H1 (cell line): ENCODE measurements at regions not wholly inside any gene's neighbourhood (a gene's known extent, or its start where the extent isn't known, plus 50 kb on each side); places are given as distances from the start of the nearest gene placed in this dataset.

Experiments used
- CTCF ChIA-PET: fragments of 300-600 bp; sonication (Branson Sonifier 250); formaldehyde crosslinking; loops from one replicate; lab custom pipeline; 2021; ENCODE audit not compliant: partially characterized antibody; lab: Charles Lee
- POLR2A ChIA-PET: fragments of 300-600 bp; sonication (Branson Sonifier 250); formaldehyde crosslinking; loops from one replicate; lab custom pipeline; 2021; ENCODE audit warnings: inconsistent platforms; ENCODE audit not compliant: partially characterized antibody; lab: Charles Lee
- DNase-seq, 2 experiments: peaks; one replicate each; pipeline versions ENCODE4 v3.0.0 to v3.0.0-alpha.2; 2010 to 2022; ENCODE audit warnings: low spot score in 2 of 2, low read depth in 1 of 2, mixed read lengths in 1 of 2
- FAIRE-seq: peaks from 2 replicates; lab custom pipeline; 2011; peaks lifted over from hg19 to GRCh38; lab: Jason Lieb, UNC
- H2AFZ ChIP-seq: 2 replicates; pipeline ENCODE4 v1.8.1; 2012; ENCODE audit warnings: low read length, inconsistent platforms
- H2AK5ac ChIP-seq: 2 replicates; pipeline ENCODE4 v1.6.1; 2013; ENCODE audit warnings: low read depth, low read length
- H2BK120ac ChIP-seq: replicated peaks from 2 replicates; pipeline ENCODE3; 2013; ENCODE audit warnings: low read depth, low read length, inconsistent platforms
- H2BK12ac ChIP-seq: 2 replicates; pipeline ENCODE4 v1.6.1; 2013; ENCODE audit warnings: low read depth, low read length
- H2BK15ac ChIP-seq: 2 replicates; pipeline ENCODE4 v1.6.1; 2013; ENCODE audit warnings: low read length
- H2BK20ac ChIP-seq: 2 replicates; pipeline ENCODE4 v1.6.1; 2013; ENCODE audit warnings: low read length
- H2BK5ac ChIP-seq: 2 replicates; pipeline ENCODE4 v1.6.1; 2013; ENCODE audit warnings: low read depth, low read length
- H3K14ac ChIP-seq: 2 replicates; pipeline ENCODE4 v1.6.1; 2013; ENCODE audit warnings: inconsistent platforms; ENCODE audit not compliant: insufficient read length
- H3K18ac ChIP-seq: 2 replicates; pipeline ENCODE4 v1.6.1; 2013; ENCODE audit warnings: low read length; ENCODE audit errors: extremely low read depth
- H3K23ac ChIP-seq: 2 replicates; pipeline ENCODE4 v1.6.1; 2013; ENCODE audit warnings: inconsistent platforms; ENCODE audit not compliant: insufficient read length
- H3K23me2 ChIP-seq: 2 replicates; pipeline ENCODE4 v1.6.1; 2013; ENCODE audit warnings: low read depth, low read length
- H3K27ac ChIP-seq: 2 replicates; pipeline ENCODE4 v1.6.1; 2011; ENCODE audit warnings: low read depth, low read length, inconsistent platforms
- H3K27me3 ChIP-seq, 4 experiments: replicated peaks in 1 of 4; 1 replicate in 1 of 4; 2 replicates in 3 of 4; pipeline versions ENCODE4 v1.6.1 to v1.8.1; 2011 to 2013; ENCODE audit warnings: low read length in 3 of 4, mild to moderate bottlenecking in 3 of 4, inconsistent platforms in 2 of 4, mixed read lengths in 2 of 4, moderate library complexity in 1 of 4; ENCODE audit not compliant: control insufficient read depth in 3 of 4, insufficient read depth in 3 of 4; ENCODE audit errors: extremely low read depth in 1 of 4
- H3K36me3 ChIP-seq, 4 experiments: 2 replicates each; pipeline versions ENCODE4 v1.6.1 to v1.8.1; 2011 to 2013; ENCODE audit warnings: mild to moderate bottlenecking in 4 of 4, low read length in 3 of 4, moderate library complexity in 2 of 4, control low read depth in 1 of 4, inconsistent platforms in 1 of 4; ENCODE audit not compliant: insufficient read depth in 4 of 4, control insufficient read depth in 2 of 4
- H3K4ac ChIP-seq: replicated peaks from 2 replicates; pipeline ENCODE3; 2013; ENCODE audit warnings: low read length, low read depth, mixed read lengths, inconsistent platforms; ENCODE audit not compliant: insufficient read length
- H3K4me1 ChIP-seq, 4 experiments: replicated peaks in 1 of 4; 1 replicate in 1 of 4; 2 replicates in 3 of 4; pipeline versions ENCODE4 v1.6.1 to v1.8.1; 2011 to 2013; ENCODE audit warnings: low read length in 3 of 4, inconsistent platforms in 2 of 4, mixed read lengths in 1 of 4; ENCODE audit not compliant: insufficient read depth in 4 of 4, control insufficient read depth in 3 of 4
- H3K4me2 ChIP-seq, 2 experiments: 2 replicates each; pipeline versions ENCODE4 v1.6.1 to v1.8.1; 2011 to 2013; ENCODE audit warnings: low read depth in 2 of 2, low read length in 2 of 2, control low read depth in 1 of 2, inconsistent platforms in 1 of 2, mild to moderate bottlenecking in 1 of 2; ENCODE audit not compliant: insufficient read depth in 1 of 2
- H3K4me3 ChIP-seq, 4 experiments: fragments of 200-600, 300-600 bp in 1 of 4; sonication (generic), shearing (Covaris generic), sonication (Bioruptor Twin) in 1 of 4; 2 replicates each; pipeline versions ENCODE4 v1.5.1 to v1.8.1; 2011 to 2016; ENCODE audit warnings: low read length in 4 of 4, low read depth in 3 of 4, control low read depth in 2 of 4, inconsistent platforms in 2 of 4, mild to moderate bottlenecking in 2 of 4, mixed read lengths in 1 of 4, moderate library complexity in 1 of 4; ENCODE audit not compliant: insufficient read depth in 2 of 4; ENCODE audit errors: extremely low read depth in 1 of 4
- H3K56ac ChIP-seq: replicated peaks from 2 replicates; pipeline ENCODE3; 2013; ENCODE audit warnings: low read depth, mild to moderate bottlenecking, mixed read lengths, low read length, inconsistent platforms; ENCODE audit not compliant: insufficient read length
- H3K79me1 ChIP-seq: 2 replicates; pipeline ENCODE4 v1.6.1; 2013; ENCODE audit warnings: low read depth, low read length, control low read depth
- H3K79me2 ChIP-seq, 2 experiments: 2 replicates each; pipeline versions ENCODE4 v1.6.1 to v1.8.1; 2012 to 2013; ENCODE audit warnings: low read length in 2 of 2, mild to moderate bottlenecking in 2 of 2, inconsistent platforms in 1 of 2; ENCODE audit not compliant: insufficient read depth in 2 of 2, control insufficient read depth in 1 of 2
- H3K9ac ChIP-seq, 4 experiments: replicated peaks in 1 of 4; 1 replicate in 1 of 4; 2 replicates in 3 of 4; pipeline versions ENCODE4 v1.6.1 to v1.8.1; 2011 to 2013; ENCODE audit warnings: low read depth in 3 of 4, low read length in 3 of 4, control low read depth in 2 of 4, mild to moderate bottlenecking in 2 of 4, moderate library complexity in 2 of 4, inconsistent platforms in 1 of 4; ENCODE audit errors: extremely low read depth in 1 of 4
- H3K9me3 ChIP-seq, 2 experiments: 2 replicates each; pipeline versions ENCODE4 v1.6.1 to v1.8.1; 2012 to 2013; ENCODE audit warnings: mild to moderate bottlenecking in 2 of 2, moderate library complexity in 2 of 2, control low read depth in 1 of 2, inconsistent platforms in 1 of 2, low read depth in 1 of 2, low read length in 1 of 2, mixed read lengths in 1 of 2; ENCODE audit not compliant: insufficient read depth in 2 of 2
- H4K20me1 ChIP-seq, 2 experiments: replicated peaks in 1 of 2; 2 replicates each; pipeline versions ENCODE3 to v1.8.1; 2011 to 2013; ENCODE audit warnings: inconsistent platforms in 2 of 2, low read length in 2 of 2, mild to moderate bottlenecking in 1 of 2; ENCODE audit not compliant: insufficient read depth in 2 of 2, control insufficient read depth in 1 of 2
- H4K5ac ChIP-seq: 2 replicates; pipeline ENCODE4 v1.6.1; 2013; ENCODE audit warnings: low read length, low read depth, mixed read lengths, inconsistent platforms; ENCODE audit not compliant: insufficient read length
- H4K8ac ChIP-seq: 2 replicates; pipeline ENCODE4 v1.8.0; 2013; ENCODE audit warnings: mild to moderate bottlenecking, moderate library complexity, low read length, inconsistent platforms; ENCODE audit not compliant: insufficient read depth; ENCODE audit errors: extremely low read depth
- H4K91ac ChIP-seq: replicated peaks from 2 replicates; pipeline ENCODE3; 2013; ENCODE audit warnings: low read length, mixed read lengths, inconsistent platforms; ENCODE audit not compliant: insufficient read length
- ASH2L ChIP-seq: fragments of 200-600, 300-600 bp; sonication (generic); IDR thresholded peaks from one replicate; pipeline ENCODE4 v1.7.1; 2017; ENCODE audit warnings: low read length
- BRCA1 ChIP-seq: IDR thresholded peaks from 2 replicates; pipeline ENCODE4 v1.6.1; 2012; ENCODE audit warnings: low read depth, low read length, improper control_type of control experiment
- CBX8 ChIP-seq: fragments of 300-800, 300-1000 bp; sonication (generic); IDR thresholded peaks from 2 replicates; pipeline ENCODE4 v1.7.1; 2016; ENCODE audit warnings: low read depth, low read length, borderline replicate concordance
- EGR1 ChIP-seq: IDR thresholded peaks from 2 replicates; pipeline ENCODE4 v1.6.1; 2011; ENCODE audit warnings: low read depth, low read length, borderline replicate concordance
- GABPA ChIP-seq: IDR thresholded peaks from 2 replicates; pipeline ENCODE4 v1.6.1; 2011; ENCODE audit warnings: mild to moderate bottlenecking, low read length, moderate library complexity, borderline replicate concordance; ENCODE audit not compliant: insufficient read depth
- KDM1A ChIP-seq: fragments of 200-600, 300-600 bp; sonication (generic); IDR thresholded peaks from 2 replicates; pipeline ENCODE4 v1.7.1; 2016; ENCODE audit warnings: mild to moderate bottlenecking, low read length, borderline replicate concordance
- KDM4A ChIP-seq: IDR thresholded peaks from one replicate; pipeline ENCODE4 v1.7.1; 2012; ENCODE audit warnings: low read depth, mild to moderate bottlenecking, moderate library complexity, low read length, inconsistent platforms; ENCODE audit not compliant: severe bottlenecking
- RAD21 ChIP-seq, 2 experiments: IDR thresholded peaks in 1 of 2; conservative IDR thresholded peaks in 1 of 2; 2 replicates each; pipeline ENCODE4 v1.6.1; 2011; ENCODE audit warnings: low read depth in 2 of 2, low read length in 2 of 2, improper control_type of control experiment in 1 of 2, inconsistent platforms in 1 of 2, mild to moderate bottlenecking in 1 of 2, moderate library complexity in 1 of 2
- SRF ChIP-seq: IDR thresholded peaks from 2 replicates; pipeline ENCODE4 v1.6.1; 2011; ENCODE audit warnings: mild to moderate bottlenecking, low read depth, low read length, moderate library complexity
- SUZ12 ChIP-seq: fragments of 200-600 bp; sonication (generic); IDR thresholded peaks from 2 replicates; pipeline ENCODE4 v1.6.1; 2012; ENCODE audit warnings: mild to moderate bottlenecking, inconsistent platforms, low read length, moderate library complexity, mixed read lengths
- TCF12 ChIP-seq: IDR thresholded peaks from 2 replicates; pipeline ENCODE4 v1.6.1; 2011; ENCODE audit warnings: low read depth, mild to moderate bottlenecking, low read length
- YY1 ChIP-seq: IDR thresholded peaks from 2 replicates; pipeline ENCODE4 v1.6.1; 2011; ENCODE audit warnings: low read depth, mild to moderate bottlenecking, low read length
- WGBS, 2 experiments: shearing (Covaris generic) in 1 of 2; methylation state at CpG; one replicate each; pipeline versions ENCODE4 v1.1.6 to v1.1.7; 2013 to 2015; ENCODE audit warnings: low lambda C conversion rate in 2 of 2, mixed read lengths in 2 of 2, inconsistent platforms in 1 of 2, low coverage in 1 of 2, missing lambda C conversion rate in 1 of 2; ENCODE audit not compliant: insufficient replicate concordance in 2 of 2, insufficient coverage in 1 of 2, insufficient read length in 1 of 2; ENCODE audit errors: extremely low coverage in 1 of 2, missing lambda C conversion rate in 1 of 2; 5-methylcytosine and 5-hydroxymethylcytosine counted together
- TF ChIP-seq, protein P1 (sequence below), 3 experiments: IDR thresholded peaks; 1 replicate in 2 of 3; 2 replicates in 1 of 3; pipeline versions ENCODE4 v1.5.1 to v1.6.1; 2011; ENCODE audit warnings: low read length in 3 of 3, mild to moderate bottlenecking in 3 of 3, inconsistent platforms in 2 of 3, low read depth in 1 of 3, moderate library complexity in 1 of 3; ENCODE audit not compliant: insufficient read depth in 1 of 3; ENCODE audit errors: control extremely low read depth in 1 of 3

DNA sequence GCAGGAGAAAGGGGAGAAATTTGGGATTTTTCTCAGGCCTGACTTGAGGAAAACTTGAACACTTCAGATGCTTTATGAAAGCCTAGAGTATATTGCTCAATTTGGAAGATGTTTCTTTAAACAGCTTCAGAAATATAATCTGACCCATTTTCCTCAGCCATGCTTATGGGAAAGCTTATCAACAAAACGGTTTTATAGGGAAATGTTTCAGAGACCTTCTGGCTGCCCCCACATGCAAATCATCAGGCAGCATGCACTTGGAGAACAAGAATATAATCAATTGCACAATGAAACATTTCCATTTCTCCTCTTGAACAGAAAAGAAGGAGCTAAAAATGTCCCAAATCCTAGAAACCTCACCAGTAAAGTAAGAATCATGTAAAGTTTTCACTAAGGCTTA, 411.2 kb upstream of the ETAA1 start:
- no peak for FAIRE-seq
- 78% methylated on average over 1 of the region's 1 CpG; no CpG with 5 or more reads in 1 of the 2 experiments for WGBS, 2 experiments
- no peak overlapping the region for H2BK12ac ChIP-seq

More for the DNA sequence above, 411.2 kb upstream of the ETAA1 start:
- POLR2A ChIA-PET, result no interaction called here
- Histone ChIP-seq H3K23ac (no peak overlapping the region), H2AFZ (no peak overlapping the region), H2BK120ac (no peak overlapping the region), H3K23me2 (no peaks in the 10 kb centered on the region), H3K4ac (no peak overlapping the region), H2AK5ac (no peak overlapping the region), H2BK15ac (no peak overlapping the region), H4K8ac (no peak overlapping the region), H4K20me1 (no peaks in the 10 kb centered on the region), H2BK20ac (no peak overlapping the region), H3K9me3 (no peaks in the 10 kb centered on the region), H3K79me1 (no peaks in the 10 kb centered on the region), H3K27me3 (no peaks in the 10 kb centered on the region), H3K18ac (no peak overlapping the region), H3K4me2 (no peak overlapping the region), H3K36me3 (no peaks in the 10 kb centered on the region), H3K4me1 (no peaks in the 10 kb centered on the region), H3K79me2 (no peaks in the 10 kb centered on the region), H3K27ac (no peak overlapping the region), H2BK5ac (no peak overlapping the region), H3K14ac (no peak overlapping the region), H4K91ac (no peak overlapping the region), H3K9ac (no peak overlapping the region), H3K56ac (no peak overlapping the region), H3K4me3 (no peak overlapping the region), H4K5ac (no peak overlapping the region)
- DNase-seq, result no peak
- TF ChIP-seq ASH2L (no peak), BRCA1 (no peak), SRF (no peak), SUZ12 (no peak), KDM1A (no peak), EGR1 (no peak), GABPA (no peak), TCF12 (no peak), YY1 (no peak), KDM4A (no peak), RAD21 (IDR thresholded peaks at IDR 0.05 in 1 of 2, conservative IDR thresholded peaks at IDR 0.05 in 1 of 2; ENCODE audit: low read depth in 2 of 2, low read length in 2 of 2) (no peak), CBX8 (no peak)
- TF ChIP-seq, protein P1, sequence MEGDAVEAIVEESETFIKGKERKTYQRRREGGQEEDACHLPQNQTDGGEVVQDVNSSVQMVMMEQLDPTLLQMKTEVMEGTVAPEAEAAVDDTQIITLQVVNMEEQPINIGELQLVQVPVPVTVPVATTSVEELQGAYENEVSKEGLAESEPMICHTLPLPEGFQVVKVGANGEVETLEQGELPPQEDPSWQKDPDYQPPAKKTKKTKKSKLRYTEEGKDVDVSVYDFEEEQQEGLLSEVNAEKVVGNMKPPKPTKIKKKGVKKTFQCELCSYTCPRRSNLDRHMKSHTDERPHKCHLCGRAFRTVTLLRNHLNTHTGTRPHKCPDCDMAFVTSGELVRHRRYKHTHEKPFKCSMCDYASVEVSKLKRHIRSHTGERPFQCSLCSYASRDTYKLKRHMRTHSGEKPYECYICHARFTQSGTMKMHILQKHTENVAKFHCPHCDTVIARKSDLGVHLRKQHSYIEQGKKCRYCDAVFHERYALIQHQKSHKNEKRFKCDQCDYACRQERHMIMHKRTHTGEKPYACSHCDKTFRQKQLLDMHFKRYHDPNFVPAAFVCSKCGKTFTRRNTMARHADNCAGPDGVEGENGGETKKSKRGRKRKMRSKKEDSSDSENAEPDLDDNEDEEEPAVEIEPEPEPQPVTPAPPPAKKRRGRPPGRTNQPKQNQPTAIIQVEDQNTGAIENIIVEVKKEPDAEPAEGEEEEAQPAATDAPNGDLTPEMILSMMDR (IDR thresholded peaks at IDR 0.05; ENCODE audit: control extremely low read depth in 1 of 3, insufficient read depth in 1 of 3, low read depth in 1 of 3, low read length in 3 of 3), result no peak
- CTCF ChIA-PET, result interaction anchor here (0.5 to 1.0 kb wide), 4 partner anchors 9 to 590 kb away, joined by 3 to 5 read pairs (median 3); no protein-coding TSS in a partner anchor
